HAP-1 (cell line): ENCODE measurements at regions not wholly inside any gene's neighbourhood (a gene's known extent, or its start where the extent isn't known, plus 50 kb on each side); places are given as distances from the start of the nearest gene placed in this dataset.
A peak's percentile ranks its signal among the peaks of the same experiment; 100 is the strongest.

Experiments
- DNase-seq, 2 experiments: peaks; one replicate each; pipeline ENCODE4 v3.0.0-alpha.2; 2016 to 2020; ENCODE audit warnings: low spot score in 2 of 2
- H3K27me3 ChIP-seq: fragments of 250-450 bp; sonication (Bioruptor Pico); 2 replicates; pipeline ENCODE4 v1.5.1; 2020; ENCODE audit warnings: low read depth, mild to moderate bottlenecking, moderate library complexity
- H3K36me3 ChIP-seq: fragments of 250-450 bp; sonication (Bioruptor Pico); replicated peaks from 2 replicates; pipeline ENCODE4 v1.5.1; 2020; ENCODE audit warnings: mild to moderate bottlenecking
- H3K4me1 ChIP-seq: fragments of 250-450 bp; sonication (Bioruptor Pico); 2 replicates; pipeline ENCODE4 v1.5.1; 2020; ENCODE audit warnings: mild to moderate bottlenecking
- H3K4me3 ChIP-seq: fragments of 250-450 bp; sonication (Bioruptor Pico); 2 replicates; pipeline ENCODE4 v1.5.1; 2020; ENCODE audit warnings: mild to moderate bottlenecking, moderate library complexity
- H3K9me3 ChIP-seq: fragments of 250-450 bp; sonication (Bioruptor Pico); 2 replicates; pipeline ENCODE4 v1.5.1; 2020; ENCODE audit warnings: mild to moderate bottlenecking, moderate library complexity
- in situ Hi-C: fragments of 300-500 bp; cut with MboI; formaldehyde crosslinking; loops from 3 replicates; pipeline ENCODE4 v1.14.3; 2020; ENCODE audit warnings: low sequenced_read_pairs, inconsistent platforms, mixed read lengths

- no peaks in the 10 kb centered on the region for H3K36me3 ChIP-seq
- in situ Hi-C loops: no loop called here
- DNase-seq: no peak
- H3K27me3 ChIP-seq: no peaks in the 10 kb centered on the region
- H3K9me3 ChIP-seq: no peaks in the 10 kb centered on the region
- no peak overlapping the region for H3K4me3 ChIP-seq
- no peaks in the 10 kb centered on the region for H3K4me1 ChIP-seq
Observed at GRCh38 chr16:73286346-73287267, 238.7 kb upstream of the ZFHX3 start.

- H3K4me1 ChIP-seq: no peaks in the 10 kb centered on the region
- DNase-seq: no peak
- in situ Hi-C loops: no loop called here
- H3K9me3 ChIP-seq: no peaks in the 10 kb centered on the region
- H3K4me3 ChIP-seq: no peak overlapping the region
- H3K27me3 ChIP-seq: no peaks in the 10 kb centered on the region
- no peaks in the 10 kb centered on the region for H3K36me3 ChIP-seq
Observed at GRCh38 chr16:73285436-73286201, 237.7 kb upstream of the ZFHX3 start.

DNA sequence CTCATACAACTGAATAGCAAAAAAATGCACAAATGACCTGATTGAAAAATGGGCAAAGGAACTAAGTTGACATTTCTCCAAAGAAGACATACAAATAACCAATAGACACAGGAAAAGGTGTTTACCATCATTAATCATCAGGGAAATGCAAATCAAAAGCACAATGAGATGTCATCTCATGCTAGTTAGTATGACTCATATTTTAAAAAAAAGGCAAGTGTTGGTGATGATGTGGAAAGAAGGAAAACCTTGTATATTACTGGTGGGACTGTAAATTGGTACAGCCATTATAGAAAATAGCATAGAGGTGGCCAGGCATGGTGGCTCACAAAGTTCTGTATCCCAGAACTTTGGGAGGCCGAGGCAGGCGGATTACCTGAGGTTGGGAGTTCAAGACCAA is 232.5 kb upstream of the ZFHX3 start:
- H3K4me1 ChIP-seq: no peaks in the 10 kb centered on the region
- H3K9me3 ChIP-seq: no peaks in the 10 kb centered on the region
- H3K36me3 ChIP-seq: no peaks in the 10 kb centered on the region
- no peak for DNase-seq
- H3K27me3 ChIP-seq: 0 out of 2 replicates have a peak, but pooled peaks cover 3% of the 10 kb centered on the region
- in situ Hi-C loops: no loop called here
- no peak overlapping the region for H3K4me3 ChIP-seq

GRCh38 chr16:73279451-73279850 is 231.5 kb upstream of the ZFHX3 start:
- no peak for DNase-seq
- in situ Hi-C loops: no loop called here
- Histone ChIP-seq H3K9me3 (no peaks in the 10 kb centered on the region), H3K4me3 (no peak overlapping the region), H3K27me3 (0 out of 2 replicates have a peak, but pooled peaks cover 12% of the 10 kb centered on the region), H3K4me1 (no peaks in the 10 kb centered on the region), H3K36me3 (no peaks in the 10 kb centered on the region)

- H3K9me3 ChIP-seq: no peaks in the 10 kb centered on the region
- no peak for DNase-seq
- in situ Hi-C loops: no loop called here
- 0 out of 2 replicates have a peak, but pooled peaks cover 12% of the 10 kb centered on the region for H3K27me3 ChIP-seq
- no peaks in the 10 kb centered on the region for H3K4me1 ChIP-seq
- H3K4me3 ChIP-seq: no peak overlapping the region
- no peaks in the 10 kb centered on the region for H3K36me3 ChIP-seq
Observed at GRCh38 chr16:73277071-73277470, 229.1 kb upstream of the ZFHX3 start.

DNA sequence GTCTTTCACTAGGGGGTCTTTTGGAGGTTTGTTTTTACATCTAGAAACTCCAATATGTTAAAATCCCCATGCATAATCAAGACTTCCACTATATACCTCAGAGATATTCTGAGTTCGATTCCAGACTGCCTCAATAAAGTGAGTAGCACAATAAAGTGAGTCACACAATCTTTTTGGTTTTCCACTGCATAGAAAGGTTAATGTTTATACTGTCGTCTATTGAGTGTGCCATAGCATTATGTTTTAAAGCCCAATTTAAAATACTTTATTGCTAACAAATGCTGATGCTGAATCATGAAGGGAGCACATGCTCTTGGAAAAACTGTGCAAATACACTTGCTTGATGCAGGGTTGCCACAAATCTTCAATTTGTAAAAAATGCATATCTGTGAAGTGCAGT is 227.5 kb upstream of the ZFHX3 start:
- Histone ChIP-seq H3K4me3 (no peak overlapping the region), H3K36me3 (no peaks in the 10 kb centered on the region), H3K9me3 (no peaks in the 10 kb centered on the region), H3K27me3 (0 out of 2 replicates have a peak, but pooled peaks cover 12% of the 10 kb centered on the region), H3K4me1 (no peaks in the 10 kb centered on the region)
- in situ Hi-C loops: no loop called here
- no peak for DNase-seq

- DNase-seq: no peak
- no peaks in the 10 kb centered on the region for H3K36me3 ChIP-seq
- 0 out of 2 replicates have a peak, but pooled peaks cover 12% of the 10 kb centered on the region for H3K27me3 ChIP-seq
- no peak overlapping the region for H3K4me3 ChIP-seq
- H3K4me1 ChIP-seq: no peaks in the 10 kb centered on the region
- in situ Hi-C loops: no loop called here
- no peaks in the 10 kb centered on the region for H3K9me3 ChIP-seq
Observed at GRCh38 chr16:73275024-73275423, 227.1 kb upstream of the ZFHX3 start.

- no peaks in the 10 kb centered on the region for H3K4me1 ChIP-seq
- in situ Hi-C loops: no loop called here
- no peaks in the 10 kb centered on the region for H3K36me3 ChIP-seq
- 0 out of 2 replicates have a peak, but pooled peaks cover 12% of the 10 kb centered on the region for H3K27me3 ChIP-seq
- no peak overlapping the region for H3K4me3 ChIP-seq
- H3K9me3 ChIP-seq: no peaks in the 10 kb centered on the region
- no peak for DNase-seq
Observed at GRCh38 chr16:73274140-73274539, 226.2 kb upstream of the ZFHX3 start.

- Histone ChIP-seq H3K9me3 (no peaks in the 10 kb centered on the region), H3K36me3 (no peaks in the 10 kb centered on the region), H3K27me3 (no peaks in the 10 kb centered on the region), H3K4me1 (no peaks in the 10 kb centered on the region), H3K4me3 (no peak overlapping the region)
- no peak for DNase-seq
- in situ Hi-C loops: no loop called here
Observed at GRCh38 chr16:73268366-73268993, 220.6 kb upstream of the ZFHX3 start.

GRCh38 chr16:73265935-73266334 is 218.0 kb upstream of the ZFHX3 start:
- in situ Hi-C loops: no loop called here
- Histone ChIP-seq H3K4me3 (no peak overlapping the region), H3K9me3 (no peaks in the 10 kb centered on the region), H3K27me3 (no peaks in the 10 kb centered on the region), H3K4me1 (no peaks in the 10 kb centered on the region), H3K36me3 (no peaks in the 10 kb centered on the region)
- DNase-seq: no peak

DNA sequence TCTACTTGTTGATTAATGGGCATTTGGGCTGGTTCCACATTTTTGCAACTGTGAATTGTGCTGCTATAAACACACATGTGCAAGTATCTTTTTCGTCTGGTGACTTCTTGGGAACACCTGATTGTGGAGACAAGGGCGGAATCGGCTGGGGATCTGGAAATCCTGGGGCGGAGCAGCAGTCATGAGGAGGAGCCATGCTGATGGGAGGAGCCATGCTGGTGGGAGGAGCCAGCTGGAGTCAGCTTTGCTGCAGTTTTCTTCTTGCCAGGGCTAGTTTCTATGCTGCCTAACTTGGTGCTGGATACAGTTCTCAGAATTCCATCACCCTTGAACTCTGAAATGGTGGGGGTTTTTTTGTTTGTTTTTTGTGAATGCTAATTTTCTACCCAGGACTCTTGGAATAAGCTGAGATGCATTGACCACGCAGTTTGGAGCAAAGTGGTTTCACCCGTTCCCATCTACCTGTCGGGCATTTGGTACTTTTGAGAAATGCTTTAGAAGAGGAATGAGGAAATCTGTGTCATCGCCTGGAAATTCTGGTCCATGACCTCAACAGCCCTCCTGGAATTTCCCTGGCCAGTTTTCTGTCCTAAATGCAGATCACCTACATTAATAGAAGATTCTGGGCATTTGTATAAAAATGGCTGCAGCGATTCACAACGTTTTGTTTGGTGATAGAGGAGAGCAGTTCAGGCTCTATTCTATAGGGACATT is 217.4 kb upstream of the ZFHX3 start:
- no peak overlapping the region for H3K4me3 ChIP-seq
- no peaks in the 10 kb centered on the region for H3K36me3 ChIP-seq
- H3K4me1 ChIP-seq: no peaks in the 10 kb centered on the region
- no peaks in the 10 kb centered on the region for H3K9me3 ChIP-seq
- in situ Hi-C loops: no loop called here
- no peaks in the 10 kb centered on the region for H3K27me3 ChIP-seq
- peak in 1 of 2 experiments; percentile 17 for DNase-seq

DNA sequence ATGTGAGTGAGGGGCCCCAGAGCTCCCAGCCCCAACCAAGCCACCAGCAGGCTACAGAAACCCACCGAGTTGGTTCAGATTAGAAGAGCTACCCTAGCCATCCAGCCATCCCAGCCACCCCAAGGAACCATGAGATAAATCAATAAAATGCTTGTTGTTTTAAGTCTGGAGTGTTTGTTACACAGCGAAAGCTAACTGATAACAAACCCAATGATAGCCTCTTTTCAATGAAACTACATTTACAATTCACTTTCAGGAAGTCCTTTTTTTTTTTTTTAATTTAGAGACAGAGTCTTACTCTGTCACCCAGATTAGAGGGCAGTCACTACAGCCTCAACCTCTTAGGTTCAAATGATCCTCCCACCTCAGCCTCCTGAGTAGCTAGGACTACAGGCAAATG is 215.0 kb upstream of the ZFHX3 start:
- Histone ChIP-seq H3K36me3 (no peaks in the 10 kb centered on the region), H3K9me3 (no peaks in the 10 kb centered on the region), H3K4me1 (no peaks in the 10 kb centered on the region), H3K4me3 (no peak overlapping the region), H3K27me3 (peaks cover 7% of the 10 kb centered on the region; the same call in 1 of the 2 replicates)
- DNase-seq: no peak
- in situ Hi-C loops: no loop called here

DNA sequence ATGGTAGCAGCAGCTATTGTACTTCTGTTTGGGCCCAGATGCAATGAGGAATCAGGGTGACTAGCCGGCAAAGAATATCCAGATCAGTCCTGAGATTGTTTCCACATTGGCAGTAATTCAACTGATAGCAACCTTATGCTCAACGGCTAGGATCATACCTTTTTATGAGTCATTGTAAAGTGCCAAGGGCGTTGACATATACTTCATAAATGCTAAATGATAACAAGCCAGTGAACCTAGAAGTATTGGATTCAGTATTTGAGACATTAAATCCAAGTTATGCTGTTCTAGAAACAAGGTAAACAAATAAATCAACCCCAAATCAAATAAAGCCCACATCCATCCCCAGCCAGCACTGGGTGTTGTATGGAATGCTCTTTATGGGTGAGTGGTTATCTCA is 207.1 kb upstream of the ZFHX3 start:
- in situ Hi-C loops: no loop called here
- no peaks in the 10 kb centered on the region for H3K4me1 ChIP-seq
- DNase-seq: no peak
- no peak overlapping the region for H3K4me3 ChIP-seq
- H3K9me3 ChIP-seq: no peaks in the 10 kb centered on the region; the same call in 1 of the 2 replicates
- peaks cover 7% of the 10 kb centered on the region; the same call in 1 of the 2 replicates for H3K27me3 ChIP-seq
- H3K36me3 ChIP-seq: no peaks in the 10 kb centered on the region
